PC-3 (cell line): ENCODE measurements at regions not wholly inside any gene's neighbourhood (a gene's known extent, or its start where the extent isn't known, plus 50 kb on each side); places are given as distances from the start of the nearest gene placed in this dataset.

Experiments
- ATAC-seq: fragments of 200-7000 bp; cut with Tn5 transposase; 2 replicates; pipeline ENCODE4 v1.9.1; 2020; ENCODE audit warnings: mild to moderate bottlenecking, moderate library complexity
- BruUV-seq: library from RNA; stranded (reverse); fragments of 400-500 nt; replicated peaks from 2 replicates; lab custom pipeline; 2021; lab: Mats Ljungman, UMichigan
- CTCF ChIA-PET: fragments of 300-600 bp; sonication (Branson Sonifier 250); formaldehyde crosslinking; loops from one replicate; lab custom pipeline; 2022; ENCODE audit warnings: antibody characterized with exemption; lab: Charles Lee
- POLR2A ChIA-PET: fragments of 300-600 bp; sonication (Branson Sonifier 250); formaldehyde crosslinking; loops from one replicate; lab custom pipeline; 2022; ENCODE audit warnings: antibody characterized with exemption; ENCODE audit not compliant: unreplicated experiment; lab: Charles Lee
- DNase-seq: peaks from one replicate; pipeline ENCODE4 v3.0.0-alpha.2; 2015
- H2AFZ ChIP-seq: fragments of 300-600 bp; sonication (generic); 2 replicates; pipeline ENCODE4 v1.6.0; 2016; ENCODE audit warnings: antibody characterized with exemption, low read length
- H3F3A ChIP-seq: fragments of 300-600 bp; sonication (generic); one replicate; pipeline ENCODE4 v1.6.0; 2017; ENCODE audit warnings: antibody characterized with exemption, low read length, control low read depth, mild to moderate bottlenecking; ENCODE audit not compliant: unreplicated experiment
- H3K27ac ChIP-seq: fragments of 300-600 bp; sonication (generic); 2 replicates; pipeline ENCODE4 v1.5.1; 2016; ENCODE audit warnings: mild to moderate bottlenecking, low read length
- H3K27me3 ChIP-seq: fragments of 300-600 bp; sonication (generic); 2 replicates; pipeline ENCODE4 v1.6.1; 2016; ENCODE audit warnings: low read length, mixed read lengths
- H3K36me3 ChIP-seq: fragments of 300-600 bp; sonication (generic); 2 replicates; pipeline ENCODE4 v1.6.1; 2016; ENCODE audit warnings: low read depth, mixed run types, low read length, mixed read lengths
- H3K4me1 ChIP-seq: fragments of 300-600 bp; sonication (generic); 2 replicates; pipeline ENCODE4 v1.5.1; 2016; ENCODE audit warnings: low read length; ENCODE audit not compliant: insufficient read depth
- H3K4me2 ChIP-seq: fragments of 300-600 bp; sonication (generic); 2 replicates; pipeline ENCODE4 v1.6.0; 2016; ENCODE audit warnings: low read length
- H3K4me3 ChIP-seq: fragments of 300-600 bp; sonication (generic); 2 replicates; pipeline ENCODE4 v1.5.1; 2016; ENCODE audit warnings: mild to moderate bottlenecking, low read length, mixed read lengths
- H3K79me2 ChIP-seq: fragments of 300-600 bp; sonication (generic); 2 replicates; pipeline ENCODE4 v1.6.1; 2017; ENCODE audit warnings: low read length, mixed read lengths
- H3K9ac ChIP-seq: fragments of 300-600 bp; sonication (generic); 2 replicates; pipeline ENCODE4 v1.6.0; 2016; ENCODE audit warnings: mild to moderate bottlenecking, low read length
- H3K9me2 ChIP-seq: fragments of 300-600 bp; sonication (generic); replicated peaks from 2 replicates; pipeline ENCODE4 v1.6.1; 2016; ENCODE audit warnings: mixed run types, low read length, mixed read lengths
- H3K9me3 ChIP-seq: fragments of 300-600 bp; sonication (generic); 2 replicates; pipeline ENCODE4 v1.6.1; 2016; ENCODE audit warnings: low read length, mixed read lengths
- H4K20me1 ChIP-seq: fragments of 300-600 bp; sonication (generic); 2 replicates; pipeline ENCODE4 v1.6.1; 2016; ENCODE audit warnings: low read length, mixed read lengths
- EZH2 ChIP-seq: fragments of 300-600 bp; sonication (generic); IDR thresholded peaks from one replicate; pipeline ENCODE4 v1.6.1; 2017; ENCODE audit warnings: antibody characterized with exemption, mild to moderate bottlenecking, low read length; ENCODE audit not compliant: unreplicated experiment
- EZH2phosphoT487 ChIP-seq: fragments of 300-600 bp; sonication (generic); IDR thresholded peaks from 2 replicates; pipeline ENCODE4 v1.6.1; 2018; ENCODE audit warnings: mild to moderate bottlenecking, antibody characterized with exemption, low read length, borderline replicate concordance
- intact Hi-C: fragments of 100-400 bp; cut with micrococcal nuclease; formaldehyde crosslinking; loops from 2 replicates; pipeline ENCODE4 v1.9.0; 2023
- TF ChIP-seq, protein P1 (sequence below): fragments of 300-600 bp; sonication (generic); conservative IDR thresholded peaks from 2 replicates; pipeline ENCODE4 v1.5.1; 2017; ENCODE audit warnings: antibody characterized with exemption, low read depth, mild to moderate bottlenecking, low read length

DNA sequence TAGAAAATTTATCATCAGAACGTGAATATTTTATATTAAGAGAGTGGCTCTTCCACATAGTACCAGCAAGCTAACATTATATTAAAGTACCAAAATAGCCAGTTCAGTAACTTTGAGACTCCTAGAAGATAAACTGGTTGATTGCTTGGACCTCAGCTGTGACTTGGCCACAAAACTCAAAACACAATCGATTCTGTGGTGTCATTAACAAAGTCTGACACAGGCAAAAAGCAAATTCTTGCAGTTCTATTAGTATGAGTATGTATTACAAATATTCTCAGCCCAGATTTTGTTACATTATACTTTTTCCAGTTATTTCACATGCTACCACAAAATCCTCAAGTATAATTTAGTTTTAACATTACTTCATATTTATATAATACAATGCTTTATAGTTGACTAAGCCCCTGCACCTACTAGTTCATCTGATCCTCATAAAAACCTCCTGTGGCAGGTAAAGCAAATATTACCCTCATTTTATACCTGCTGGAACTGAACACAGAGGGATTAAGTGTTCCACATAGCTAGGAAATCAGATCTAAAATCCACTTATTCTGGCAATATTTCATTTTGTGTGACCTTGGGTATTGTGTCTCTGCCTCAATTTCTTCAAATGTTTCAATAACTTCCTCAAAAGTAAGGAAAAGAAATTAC lies 279.9 kb upstream of the MKLN1 start:
- Histone ChIP-seq H3K27ac (no peak overlapping the region), H3K79me2 (0 out of 2 replicates have a peak, but pooled peaks cover 3% of the 10 kb centered on the region), H3K27me3 (no peaks in the 10 kb centered on the region), H2AFZ (no peak overlapping the region), H3K4me3 (no peak overlapping the region), H3K9me2 (no peaks in the 10 kb centered on the region), H3F3A (no peaks in the 10 kb centered on the region), H3K36me3 (peaks cover 7% of the 10 kb centered on the region), H3K9ac (no peak overlapping the region), H4K20me1 (no peaks in the 10 kb centered on the region), H3K4me1 (no peaks in the 10 kb centered on the region), H3K9me3 (no peaks in the 10 kb centered on the region), H3K4me2 (no peak overlapping the region)
- CTCF ChIA-PET: no interaction called here
- no TSS peak for BruUV-seq
- DNase-seq (peak; percentile 13), ATAC-seq (peak; percentile 73)
- no peak for TF ChIP-seq EZH2
- TF ChIP-seq EZH2phosphoT487: no peak
- TF ChIP-seq, protein P1, sequence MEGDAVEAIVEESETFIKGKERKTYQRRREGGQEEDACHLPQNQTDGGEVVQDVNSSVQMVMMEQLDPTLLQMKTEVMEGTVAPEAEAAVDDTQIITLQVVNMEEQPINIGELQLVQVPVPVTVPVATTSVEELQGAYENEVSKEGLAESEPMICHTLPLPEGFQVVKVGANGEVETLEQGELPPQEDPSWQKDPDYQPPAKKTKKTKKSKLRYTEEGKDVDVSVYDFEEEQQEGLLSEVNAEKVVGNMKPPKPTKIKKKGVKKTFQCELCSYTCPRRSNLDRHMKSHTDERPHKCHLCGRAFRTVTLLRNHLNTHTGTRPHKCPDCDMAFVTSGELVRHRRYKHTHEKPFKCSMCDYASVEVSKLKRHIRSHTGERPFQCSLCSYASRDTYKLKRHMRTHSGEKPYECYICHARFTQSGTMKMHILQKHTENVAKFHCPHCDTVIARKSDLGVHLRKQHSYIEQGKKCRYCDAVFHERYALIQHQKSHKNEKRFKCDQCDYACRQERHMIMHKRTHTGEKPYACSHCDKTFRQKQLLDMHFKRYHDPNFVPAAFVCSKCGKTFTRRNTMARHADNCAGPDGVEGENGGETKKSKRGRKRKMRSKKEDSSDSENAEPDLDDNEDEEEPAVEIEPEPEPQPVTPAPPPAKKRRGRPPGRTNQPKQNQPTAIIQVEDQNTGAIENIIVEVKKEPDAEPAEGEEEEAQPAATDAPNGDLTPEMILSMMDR: no peak
- intact Hi-C loops: no loop called here
- POLR2A ChIA-PET: no interaction called here

DNA sequence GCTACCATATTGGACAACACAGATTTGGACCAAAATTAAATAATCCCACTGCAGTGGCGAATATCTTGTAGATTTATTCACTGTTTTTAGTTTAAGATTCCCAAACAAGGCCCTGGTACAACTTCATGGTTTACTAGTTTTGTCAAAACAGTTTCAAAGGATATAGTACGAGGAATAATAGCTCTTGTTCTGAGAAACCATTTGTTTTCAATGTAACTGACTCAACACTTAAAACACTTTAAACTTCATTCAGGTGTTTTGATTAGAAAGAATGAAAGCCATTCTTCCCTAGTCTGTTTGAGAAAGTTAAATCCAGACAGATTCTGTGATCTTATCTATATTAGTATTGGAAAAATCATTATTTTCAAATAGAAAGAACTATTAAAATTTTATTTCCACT lies 276.4 kb upstream of the MKLN1 start:
- TF ChIP-seq, protein P1: no peak
- no peak for TF ChIP-seq EZH2
- no peak for TF ChIP-seq EZH2phosphoT487
- ATAC-seq (no peak), DNase-seq (no peak)
- no peak overlapping the region for H3K9ac ChIP-seq
- no peak overlapping the region for H3K27ac ChIP-seq
- no peak overlapping the region for H3K4me2 ChIP-seq
- no peaks in the 10 kb centered on the region for H3K27me3 ChIP-seq
- peaks cover 7% of the 10 kb centered on the region for H3K36me3 ChIP-seq
- CTCF ChIA-PET: interaction anchor here (0.6 kb wide), 1 partner anchor 11 kb away, joined by 4 read pairs; no protein-coding TSS in a partner anchor
- no peaks in the 10 kb centered on the region for H3K4me1 ChIP-seq
- no TSS peak for BruUV-seq
- intact Hi-C loops: no loop called here
- no peak overlapping the region for H2AFZ ChIP-seq
- H4K20me1 ChIP-seq: no peaks in the 10 kb centered on the region
- H3K79me2 ChIP-seq: no peaks in the 10 kb centered on the region
- no peak overlapping the region for H3K4me3 ChIP-seq
- no peaks in the 10 kb centered on the region for H3K9me2 ChIP-seq
- H3K9me3 ChIP-seq: no peaks in the 10 kb centered on the region
- H3F3A ChIP-seq: no peaks in the 10 kb centered on the region
- POLR2A ChIA-PET: interaction anchor here (0.7 kb wide), 1 partner anchor 205 kb away, joined by 3 read pairs; no protein-coding TSS in a partner anchor

DNA sequence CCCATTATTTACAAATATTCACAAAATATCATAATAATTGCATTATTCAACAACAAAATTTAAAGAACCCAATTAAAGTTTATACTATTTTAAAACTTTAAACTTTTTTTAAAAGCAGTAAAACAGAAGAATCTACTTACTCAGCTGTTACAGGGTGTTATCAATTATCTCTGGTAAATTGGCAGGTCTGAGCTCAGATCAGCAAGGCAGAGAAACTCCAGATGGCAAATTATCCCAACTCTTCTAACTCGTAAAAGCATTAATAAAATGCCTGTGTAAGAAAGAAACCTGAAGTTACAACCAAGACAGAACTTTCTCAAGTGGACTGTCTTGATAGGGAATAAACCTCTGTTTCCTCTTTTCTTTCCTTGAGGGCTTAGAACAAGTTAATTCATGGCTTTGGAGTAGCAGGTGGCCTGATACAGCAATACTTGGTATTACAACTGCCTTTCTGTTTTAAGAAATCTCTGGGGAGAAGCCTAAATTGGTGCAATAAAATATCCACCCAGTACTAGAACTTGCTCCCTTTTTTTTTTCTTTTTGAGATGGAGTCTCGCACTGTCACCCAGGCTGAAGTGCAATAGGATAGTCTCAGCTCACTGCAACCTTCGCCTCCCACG lies 275.3 kb upstream of the MKLN1 start:
- POLR2A ChIA-PET: no interaction called here
- Histone ChIP-seq H3K27me3 (no peaks in the 10 kb centered on the region), H3K4me3 (no peak overlapping the region), H4K20me1 (no peaks in the 10 kb centered on the region), H3K79me2 (no peaks in the 10 kb centered on the region), H3K36me3 (peaks cover 7% of the 10 kb centered on the region), H3K9me2 (no peaks in the 10 kb centered on the region), H3K9me3 (no peaks in the 10 kb centered on the region), H3K9ac (no peak overlapping the region), H3K4me2 (no peak overlapping the region), H3F3A (no peaks in the 10 kb centered on the region), H2AFZ (no peak overlapping the region), H3K27ac (no peak overlapping the region), H3K4me1 (no peaks in the 10 kb centered on the region)
- TF ChIP-seq EZH2: no peak
- TF ChIP-seq EZH2phosphoT487: no peak
- TF ChIP-seq, protein P1: no peak
- CTCF ChIA-PET: no interaction called here
- BruUV-seq: no TSS peak
- ATAC-seq (no peak), DNase-seq (no peak)
- intact Hi-C loops: no loop called here
